Erythroblast (primary cell): ENCODE measurements at regions not wholly inside any gene's neighbourhood (a gene's known extent, or its start where the extent isn't known, plus 50 kb on each side); places are given as distances from the start of the nearest gene placed in this dataset.
"Not testable (repeated sequence)": the region's sequence is repeated elsewhere in the genome, so short reads cannot be mapped to it uniquely, and the experiment has no call there.

ENCODE experiments used
- GATA1 ChIP-seq: IDR thresholded peaks from 2 replicates; pipeline ENCODE4 v1.6.1; 2011; ENCODE audit warnings: low read depth, mild to moderate bottlenecking, control low read depth, low read length, moderate library complexity
- POLR2A ChIP-seq: IDR thresholded peaks from 2 replicates; pipeline ENCODE4 v1.6.1; 2011; ENCODE audit warnings: mild to moderate bottlenecking, low read length

DNA sequence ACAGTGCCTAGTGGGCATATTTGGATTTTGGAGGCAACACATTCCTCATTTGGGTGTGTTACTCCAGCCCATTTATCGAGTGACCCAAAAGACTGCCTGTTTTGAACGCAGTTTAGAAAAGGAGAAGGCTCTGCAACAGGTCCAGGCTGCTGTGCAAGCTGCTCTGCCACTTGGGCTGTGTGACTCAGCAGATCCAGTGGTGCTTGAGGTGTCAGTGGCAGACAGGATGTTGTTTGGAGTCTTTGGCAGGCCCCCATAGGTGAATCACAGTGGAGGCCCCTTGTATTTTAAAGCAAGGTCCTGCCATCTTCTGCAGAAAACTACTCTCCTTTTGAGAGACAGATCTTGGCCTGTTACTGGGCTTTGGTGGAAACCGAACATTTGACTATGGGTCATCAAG is 104.0 kb downstream of the DNAJB9 start:
- not testable (repeated sequence) for TF ChIP-seq POLR2A, GATA1
